HCT116 (cell line): ENCODE measurements at regions not wholly inside any gene's neighbourhood (a gene's known extent, or its start where the extent isn't known, plus 50 kb on each side); places are given as distances from the start of the nearest gene placed in this dataset.

Source experiments
- ATAC-seq: fragments of 200-7000 bp; cut with Tn5 transposase; 2 replicates; pipeline ENCODE4 v1.9.1; 2020; ENCODE audit warnings: mild to moderate bottlenecking, moderate library complexity
- BruUV-seq: library from RNA; stranded (reverse); fragments of 400-500 nt; replicated peaks from 2 replicates; lab custom pipeline; 2021; lab: Mats Ljungman, UMichigan
- CTCF ChIA-PET: fragments of 300-600 bp; sonication (Branson Sonifier 250); formaldehyde crosslinking; loops from one replicate; lab custom pipeline; 2021; ENCODE audit warnings: antibody characterized with exemption; lab: Charles Lee
- POLR2A ChIA-PET: fragments of 300-600, 350-600 bp; sonication (Branson Sonifier 250); formaldehyde crosslinking; loops from one replicate; lab custom pipeline; 2021; ENCODE audit warnings: antibody characterized with exemption; lab: Charles Lee
- RAD21 ChIA-PET, 2 experiments: fragments of 300-600 bp; sonication (Branson Sonifier 250); formaldehyde crosslinking; loops; one replicate each; lab custom pipeline; 2023; ENCODE audit warnings: low total read pairs in 2 of 2; ENCODE audit not compliant: uncharacterized antibody in 2 of 2, unreplicated experiment in 2 of 2, low non-redundant PET in 1 of 2; lab: Charles Lee
- DNase-seq: peaks from one replicate; pipeline ENCODE4 v3.0.0-alpha.2; 2010; ENCODE audit warnings: low read depth, low spot score
- H2AFZ ChIP-seq: fragments of 200-600 bp; shearing (Covaris generic), sonication (generic); 2 replicates; pipeline ENCODE4 v1.6.1; 2017; ENCODE audit warnings: low read depth, mixed run types, mixed read lengths, antibody characterized with exemption, low read length; ENCODE audit not compliant: poor library complexity, severe bottlenecking
- H3K27ac ChIP-seq: 2 replicates; pipeline ENCODE4 v1.5.1; 2012; ENCODE audit warnings: low read depth, low read length
- H3K27me3 ChIP-seq: fragments of 200-600 bp; sonication (generic); 2 replicates; pipeline ENCODE4 v1.6.1; 2016; ENCODE audit warnings: mixed run types, low read length, mixed read lengths; ENCODE audit not compliant: insufficient read depth
- H3K36me3 ChIP-seq, 2 experiments: fragments of 200-500 bp in 1 of 2; fragments of 200-600 bp in 1 of 2; sonication (Bioruptor generic) in 1 of 2; sonication (generic) in 1 of 2; 2 replicates each; pipeline versions ENCODE4 v1.5.1 to v1.6.1; 2014 to 2016; ENCODE audit warnings: low read length in 2 of 2, inconsistent platforms in 1 of 2, mixed read lengths in 1 of 2, mixed run types in 1 of 2; ENCODE audit not compliant: insufficient read depth in 2 of 2, control insufficient read depth in 1 of 2
- H3K4me1 ChIP-seq, 2 experiments: fragments of 200-600 bp in 1 of 2; sonication (generic) in 1 of 2; 2 replicates each; pipeline versions ENCODE4 v1.5.1 to v1.6.1; 2012 to 2017; ENCODE audit warnings: low read length in 2 of 2, inconsistent platforms in 1 of 2, mild to moderate bottlenecking in 1 of 2, mixed read lengths in 1 of 2, mixed run types in 1 of 2, moderate library complexity in 1 of 2; ENCODE audit not compliant: insufficient read depth in 2 of 2, control insufficient read depth in 1 of 2
- H3K4me2 ChIP-seq: fragments of 200-600 bp; sonication (generic); 2 replicates; pipeline ENCODE4 v1.6.1; 2017; ENCODE audit warnings: mixed run types, low read length, mixed read lengths
- H3K4me3 ChIP-seq, 2 experiments: fragments of 200-600 bp in 1 of 2; sonication (generic) in 1 of 2; replicated peaks in 1 of 2; 2 replicates each; pipeline ENCODE4 v1.5.1; 2011 to 2016; ENCODE audit warnings: low read length in 2 of 2, control low read depth in 1 of 2, low read depth in 1 of 2, mild to moderate bottlenecking in 1 of 2, mixed read lengths in 1 of 2, mixed run types in 1 of 2
- H3K79me2 ChIP-seq: fragments of 200-600 bp; sonication (generic); 2 replicates; pipeline ENCODE4 v1.6.1; 2017; ENCODE audit warnings: mild to moderate bottlenecking, mixed run types, low read length, moderate library complexity, mixed read lengths; ENCODE audit not compliant: insufficient read depth
- H3K9ac ChIP-seq: fragments of 200-600 bp; sonication (generic); 2 replicates; pipeline ENCODE4 v1.6.1; 2016; ENCODE audit warnings: low read length, mixed read lengths
- H3K9me2 ChIP-seq: fragments of 200-600 bp; sonication (generic), shearing (Covaris generic); 2 replicates; pipeline ENCODE4 v1.6.1; 2017; ENCODE audit warnings: mixed run types, mild to moderate bottlenecking, moderate library complexity; ENCODE audit not compliant: insufficient read depth
- H3K9me3 ChIP-seq, 2 experiments: fragments of 200-500 bp in 1 of 2; fragments of 200-600 bp in 1 of 2; sonication (Bioruptor generic) in 1 of 2; sonication (generic) in 1 of 2; 2 replicates each; pipeline ENCODE4 v1.6.1; 2014 to 2017; ENCODE audit warnings: low read length in 2 of 2, mixed read lengths in 2 of 2, inconsistent platforms in 1 of 2, low read depth in 1 of 2, mild to moderate bottlenecking in 1 of 2, mixed run types in 1 of 2, moderate library complexity in 1 of 2; ENCODE audit not compliant: control insufficient read depth in 1 of 2, insufficient read depth in 1 of 2
- H4K20me1 ChIP-seq: fragments of 200-600 bp; sonication (generic), shearing (Covaris generic); 2 replicates; pipeline ENCODE4 v1.6.1; 2017; ENCODE audit warnings: mixed run types, mild to moderate bottlenecking, moderate library complexity; ENCODE audit not compliant: insufficient read depth
- EGR1 ChIP-seq: IDR thresholded peaks from 2 replicates; pipeline ENCODE4 v1.6.1; 2012; ENCODE audit warnings: low read depth
- EZH2 ChIP-seq: fragments of 200-600 bp; sonication (generic); IDR thresholded peaks from 2 replicates; pipeline ENCODE4 v1.6.1; 2017; ENCODE audit warnings: antibody characterized with exemption, mixed run types
- JUND ChIP-seq: IDR thresholded peaks from 2 replicates; pipeline ENCODE4 v1.6.1; 2012
- POLR2A ChIP-seq: IDR thresholded peaks from 2 replicates; pipeline ENCODE4 v1.7.0; 2011; ENCODE audit warnings: borderline replicate concordance; ENCODE audit not compliant: insufficient read depth, insufficient read length; ENCODE audit errors: extremely low read depth
- RAD21 ChIP-seq: IDR thresholded peaks from 2 replicates; pipeline ENCODE4 v1.6.1; 2012; ENCODE audit warnings: low read depth, mild to moderate bottlenecking
- TCF7L2 ChIP-seq: IDR thresholded peaks from 2 replicates; pipeline ENCODE4 v1.7.0; 2011; ENCODE audit warnings: borderline replicate concordance, inconsistent platforms; ENCODE audit not compliant: insufficient read depth, insufficient read length; ENCODE audit errors: extremely low read depth
- YY1 ChIP-seq: IDR thresholded peaks from 2 replicates; pipeline ENCODE4 v1.6.1; 2011; ENCODE audit warnings: low read length, low read depth, moderate library complexity, mild to moderate bottlenecking; ENCODE audit not compliant: insufficient replicate concordance; ENCODE audit errors: extremely low read depth
- ZBTB33 ChIP-seq: IDR thresholded peaks from 2 replicates; pipeline ENCODE4 v1.6.1; 2011; ENCODE audit warnings: mild to moderate bottlenecking, low read length, moderate library complexity; ENCODE audit not compliant: insufficient replicate concordance; ENCODE audit errors: extremely low read depth
- ZFX ChIP-seq: fragments of 450-650 bp; IDR thresholded peaks from 2 replicates; pipeline ENCODE4 v1.6.1; 2017
- ZNF274 ChIP-seq: fragments of 200-500 bp; sonication (Bioruptor generic); IDR thresholded peaks from 2 replicates; pipeline ENCODE4 v1.6.1; 2014; ENCODE audit warnings: mild to moderate bottlenecking, low read depth, low read length, inconsistent platforms
- intact Hi-C: fragments of 100-400 bp; cut with micrococcal nuclease; formaldehyde crosslinking; loops from 2 replicates; pipeline ENCODE4 v1.10.0; 2022

GRCh38 chr1:115527746-115528145, 114.0 kb upstream of the VANGL1 start:
- no TSS peak for BruUV-seq
- H3K27me3 ChIP-seq = no peaks in the 10 kb centered on the region
- DNase-seq = no peak
- no peaks in the 10 kb centered on the region for H3K9me3 ChIP-seq
- no peak overlapping the region for H3K9ac ChIP-seq
- H3K9me2 ChIP-seq = no peaks in the 10 kb centered on the region
- H4K20me1 ChIP-seq = no peaks in the 10 kb centered on the region
- H3K4me2 ChIP-seq = no peak overlapping the region
- H3K36me3 ChIP-seq = no peaks in the 10 kb centered on the region
- ChIA-PET CTCF (interaction anchor here (0.5 kb wide), 1 partner anchor 251 kb away, joined by 3 read pairs; no protein-coding TSS in a partner anchor), RAD21 (no interaction called here), POLR2A (no interaction called here)
- no peaks in the 10 kb centered on the region for H3K79me2 ChIP-seq
- intact Hi-C loops = no loop called here
- no peak for ATAC-seq
- peaks cover 0 to 5% of the 10 kb centered on the region in 2 experiments; a peak in 1 of 4 replicates for H3K4me1 ChIP-seq
- H2AFZ ChIP-seq = no peak overlapping the region
- no peak overlapping the region for H3K4me3 ChIP-seq
- H3K27ac ChIP-seq = no peak overlapping the region
- TF ChIP-seq EGR1 (no peak), ZBTB33 (no peak), RAD21 (no peak), JUND (no peak), ZFX (no peak), EZH2 (no peak), YY1 (no peak), POLR2A (no peak), TCF7L2 (no peak), ZNF274 (no peak)
